Globus pallidus (tissue), 1 donor: ENCODE measurements at regions not wholly inside any gene's neighbourhood (a gene's known extent, or its start where the extent isn't known, plus 50 kb on each side); places are given as distances from the start of the nearest gene placed in this dataset.

Experiments
- DNase-seq: peaks from one replicate; pipeline ENCODE4 v3.0.0-alpha.2; 2015; ENCODE audit warnings: low spot score

GRCh38 chr15:91521996-91522395 is 331.5 kb upstream of the SLCO3A1 start:
- DNase-seq, result no peak

- peak; percentile 91 for DNase-seq
Observed at GRCh38 chr15:91522605-91523332, 330.7 kb upstream of the SLCO3A1 start.

- DNase-seq, result no peak
Observed at GRCh38 chr15:91523596-91523995, 329.9 kb upstream of the SLCO3A1 start.

GRCh38 chr15:91524534-91524933 is 329.0 kb upstream of the SLCO3A1 start:
- DNase-seq, result no peak

GRCh38 chr15:91525751-91526150 is 327.8 kb upstream of the SLCO3A1 start:
- no peak for DNase-seq

GRCh38 chr15:91526424-91526823 is 327.1 kb upstream of the SLCO3A1 start:
- no peak for DNase-seq

GRCh38 chr15:91528801-91529200 is 324.7 kb upstream of the SLCO3A1 start:
- no peak for DNase-seq

GRCh38 chr15:91529534-91529933 is 324.0 kb upstream of the SLCO3A1 start:
- DNase-seq, result no peak

- DNase-seq, result no peak
Observed at GRCh38 chr15:91530279-91530678, 323.2 kb upstream of the SLCO3A1 start.

GRCh38 chr15:91530956-91531582 is 322.4 kb upstream of the SLCO3A1 start:
- DNase-seq, result no peak

GRCh38 chr15:91534235-91534634 is 319.3 kb upstream of the SLCO3A1 start:
- peak; percentile 63 for DNase-seq

GRCh38 chr15:91534976-91535375 is 318.5 kb upstream of the SLCO3A1 start:
- DNase-seq, result no peak

GRCh38 chr15:91535856-91536500 is 317.5 kb upstream of the SLCO3A1 start:
- DNase-seq, result no peak

- DNase-seq, result no peak
Observed at GRCh38 chr15:91537856-91538255, 315.7 kb upstream of the SLCO3A1 start.

GRCh38 chr15:91538782-91539181 is 314.7 kb upstream of the SLCO3A1 start:
- DNase-seq, result no peak

GRCh38 chr15:91541286-91541685 is 312.2 kb upstream of the SLCO3A1 start:
- no peak for DNase-seq

GRCh38 chr15:91542226-91542625 is 311.3 kb upstream of the SLCO3A1 start:
- DNase-seq, result no peak

GRCh38 chr15:91547356-91547755 is 306.2 kb upstream of the SLCO3A1 start:
- DNase-seq, result no peak

GRCh38 chr15:91548549-91548948 is 305.0 kb upstream of the SLCO3A1 start:
- no peak for DNase-seq

- no peak for DNase-seq
Observed at GRCh38 chr15:91549581-91549980, 303.9 kb upstream of the SLCO3A1 start.

GRCh38 chr15:91552555-91552954 is 301.0 kb upstream of the SLCO3A1 start:
- no peak for DNase-seq

GRCh38 chr15:91553196-91553854 is 300.2 kb upstream of the SLCO3A1 start:
- no peak for DNase-seq

- DNase-seq, result no peak
Observed at GRCh38 chr15:91555312-91555711, 298.2 kb upstream of the SLCO3A1 start.
